ENCODE measurements at regions not wholly inside any gene's neighbourhood (a gene's known extent, or its start where the extent isn't known, plus 50 kb on each side); places are given as distances from the start of the nearest gene placed in this dataset.
"Not testable (repeated sequence)": the region's sequence is repeated elsewhere in the genome, so short reads cannot be mapped to it uniquely, and the experiment has no call there.

DNA sequence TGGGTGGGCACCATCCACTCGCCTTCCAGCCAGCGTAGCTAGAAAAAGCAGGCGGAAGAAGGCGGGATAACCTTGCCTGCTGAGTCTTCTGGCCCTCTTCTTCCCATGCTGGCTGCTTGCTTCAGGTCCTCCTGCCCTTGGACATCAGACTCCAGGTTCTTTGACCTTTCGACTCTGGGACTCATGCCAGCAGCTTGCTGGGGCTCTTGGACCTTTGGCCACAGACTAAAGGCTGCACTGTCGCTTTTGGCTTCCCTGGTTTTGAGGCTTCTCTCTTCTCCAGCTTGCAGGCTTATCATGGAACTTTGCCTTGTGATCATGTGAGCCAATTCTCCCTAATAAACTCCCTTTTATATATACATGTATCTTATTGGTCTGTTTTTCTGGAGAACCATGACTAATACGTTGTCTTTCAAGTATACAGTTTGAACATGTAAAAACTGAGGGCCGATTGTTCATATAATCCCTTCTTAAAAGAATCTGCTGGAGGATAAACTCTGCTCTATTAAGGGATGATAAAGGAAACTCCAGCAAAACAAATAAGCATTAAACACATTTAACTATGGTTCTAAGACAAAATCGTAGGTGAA, 116.6 kb upstream of the LCORL start:
- no peak for DNase-seq (ENCODE audit: low read depth)

DNA sequence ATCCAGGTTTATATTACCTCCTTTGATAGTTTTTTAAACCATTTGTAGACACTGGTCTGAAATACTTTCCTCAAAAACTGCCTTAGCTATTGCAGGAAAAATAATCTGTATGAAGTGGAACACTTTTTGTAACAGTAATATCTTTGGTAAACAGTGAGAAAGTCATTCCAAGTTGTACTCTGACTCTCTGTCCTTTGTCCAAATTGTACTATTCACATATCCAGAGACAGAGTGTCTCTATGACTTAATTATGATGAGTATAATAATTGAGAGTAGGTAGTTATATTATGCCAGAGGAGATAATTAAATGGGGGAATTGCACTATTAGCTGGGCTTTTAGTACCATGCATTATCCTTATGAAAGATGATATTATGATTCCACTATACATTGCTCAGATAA, 112.6 kb upstream of the LCORL start:
- no peak for DNase-seq (ENCODE audit: low read depth)

DNA sequence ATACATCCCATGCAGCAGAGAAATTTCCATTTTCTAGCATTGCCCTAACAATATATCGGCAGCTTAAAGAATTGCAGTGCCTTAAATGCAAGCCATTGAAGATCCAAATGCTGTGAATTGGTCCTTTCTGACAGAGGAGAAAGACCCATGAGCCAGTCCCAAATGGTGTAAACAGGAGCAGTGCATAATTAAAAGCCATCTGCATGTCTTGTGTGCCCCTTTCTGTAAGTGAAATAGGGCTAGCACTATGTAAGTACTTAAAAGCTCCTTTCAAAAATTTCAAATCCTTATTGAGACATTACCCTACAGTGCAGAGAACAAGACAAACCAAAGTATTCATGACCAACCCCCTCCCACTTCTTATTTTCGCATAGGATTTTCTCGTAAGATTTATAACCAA, 108.7 kb upstream of the LCORL start:
- DNase-seq (ENCODE audit: low read depth): no peak

DNA sequence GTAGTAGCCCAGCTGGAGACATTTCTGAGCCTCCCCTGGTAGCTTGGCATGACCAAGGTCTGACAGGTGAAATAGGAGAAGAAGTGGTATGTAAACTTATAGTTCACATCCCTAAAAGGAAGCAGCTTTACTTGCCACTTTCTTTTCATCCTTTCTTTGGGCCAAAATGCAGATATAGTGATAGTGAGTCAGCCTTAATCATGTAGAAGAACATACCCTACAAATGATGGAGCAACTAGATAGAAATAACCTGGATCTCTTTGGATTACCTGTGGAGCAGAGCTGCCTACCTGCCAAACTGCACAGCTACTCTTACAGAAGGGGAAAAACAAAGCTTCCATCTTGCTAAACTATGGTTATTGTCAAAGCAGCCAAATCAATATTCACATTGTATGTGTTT, 106.7 kb upstream of the LCORL start:
- DNase-seq (ENCODE audit: low read depth): no peak

DNA sequence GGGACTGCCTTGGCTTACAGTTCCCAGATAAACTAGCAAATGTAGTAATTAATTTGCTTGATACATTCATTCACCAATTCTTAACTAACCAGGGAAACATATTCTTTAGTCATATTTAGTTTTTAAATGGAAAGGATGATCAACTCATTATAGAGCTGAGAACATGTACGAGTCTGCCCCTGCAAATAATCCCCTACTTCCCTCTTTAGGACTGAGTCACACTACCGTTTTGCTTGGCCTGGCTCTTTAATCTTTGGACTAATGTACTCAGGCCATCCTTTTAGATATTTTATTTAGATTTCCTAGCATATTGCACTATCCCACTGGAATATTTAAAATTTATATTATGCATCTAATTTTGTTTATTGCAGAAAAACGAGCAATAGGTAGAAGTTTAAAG, 105.5 kb upstream of the LCORL start:
- no peak for DNase-seq (ENCODE audit: low read depth)

DNA sequence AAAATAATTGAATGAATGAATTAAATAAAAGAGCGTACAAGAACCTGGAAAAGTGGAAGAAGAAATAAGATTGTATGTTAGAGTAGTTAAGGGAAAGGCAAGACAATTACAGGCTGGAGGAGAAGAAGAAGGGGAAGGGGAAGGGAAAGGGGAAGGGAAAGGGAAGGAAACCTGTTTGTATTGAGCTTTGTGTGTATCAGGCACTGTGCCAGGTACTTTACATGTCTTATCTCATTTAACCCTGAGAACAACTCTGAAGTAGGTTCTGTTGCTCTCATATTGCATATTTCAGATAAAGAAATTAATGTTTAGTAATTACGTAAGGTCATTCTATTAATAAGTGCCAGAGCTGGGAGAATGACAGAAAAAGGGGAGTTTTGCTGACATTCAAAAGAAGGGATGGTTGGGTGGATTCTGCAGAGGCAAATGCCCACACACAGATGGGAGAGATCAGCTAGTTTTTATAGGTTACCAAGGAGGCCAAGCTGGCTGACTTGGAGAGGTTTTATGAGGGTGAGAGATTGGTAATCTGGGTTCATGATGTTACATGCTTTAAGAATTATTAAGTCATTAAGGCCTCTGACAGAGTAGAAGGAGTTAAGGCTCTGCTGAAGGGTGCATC, 92.3 kb upstream of the LCORL start:
- no peak for DNase-seq (ENCODE audit: low read depth)

DNA sequence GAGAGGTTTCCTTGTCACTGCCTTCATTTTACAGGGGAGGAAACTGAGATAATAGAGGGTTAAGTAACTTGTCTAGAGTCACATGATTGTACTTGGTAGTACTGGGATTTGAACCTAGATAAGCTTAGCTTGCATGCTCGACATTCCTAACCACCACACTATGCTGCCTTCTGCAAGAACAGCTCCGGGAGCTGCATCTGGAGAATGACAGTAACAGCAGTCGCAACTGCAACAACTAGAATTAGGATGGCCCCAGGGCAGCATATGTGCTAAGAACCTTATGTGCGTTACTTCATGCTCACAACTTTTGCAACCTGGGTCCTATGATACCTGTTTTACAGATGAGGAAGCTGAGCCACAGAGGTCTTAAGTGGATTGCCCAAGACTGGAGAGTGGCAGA, 89.5 kb upstream of the LCORL start:
- peak; percentile 2 for DNase-seq (ENCODE audit: low read depth)

DNA sequence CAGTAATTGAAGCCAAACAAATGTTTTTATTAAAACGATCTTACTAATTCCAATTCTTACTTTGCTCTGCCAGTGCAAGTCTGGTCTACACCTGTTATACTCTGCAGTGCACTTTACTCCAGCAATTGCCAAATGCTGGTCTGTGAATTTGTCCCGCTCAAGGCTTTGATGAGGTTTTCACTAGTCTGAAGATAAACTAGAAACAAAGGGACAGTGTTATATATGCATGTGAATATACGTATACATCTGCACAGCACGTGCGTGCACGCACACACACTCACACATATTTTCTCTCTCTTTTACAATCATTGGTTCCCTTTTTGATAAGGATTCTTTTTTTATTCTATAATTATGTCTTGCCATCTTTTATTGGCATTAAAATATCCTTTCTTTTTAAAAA, 88.5 kb upstream of the LCORL start:
- DNase-seq (ENCODE audit: low read depth): no peak

DNA sequence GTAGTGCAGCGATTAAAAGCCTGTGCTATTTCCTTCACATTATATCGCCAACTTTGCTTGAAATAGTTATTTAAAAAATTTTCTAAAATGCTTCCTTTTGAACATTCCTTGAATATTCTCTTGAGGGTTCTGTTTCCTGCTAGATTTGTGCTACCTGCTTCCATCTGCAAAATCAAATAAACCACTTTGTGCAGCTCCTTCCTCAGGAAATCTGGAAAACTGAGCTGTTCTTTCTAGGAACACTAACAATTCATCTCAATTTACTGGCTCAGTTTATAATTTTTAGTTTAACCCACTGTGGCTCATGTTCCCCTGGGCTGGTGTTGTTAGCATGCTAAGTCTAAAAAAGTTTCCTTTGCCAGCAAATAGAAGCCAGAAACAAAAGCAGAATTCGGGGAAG, 88.1 kb upstream of the LCORL start:
- DNase-seq (ENCODE audit: low read depth): no peak

DNA sequence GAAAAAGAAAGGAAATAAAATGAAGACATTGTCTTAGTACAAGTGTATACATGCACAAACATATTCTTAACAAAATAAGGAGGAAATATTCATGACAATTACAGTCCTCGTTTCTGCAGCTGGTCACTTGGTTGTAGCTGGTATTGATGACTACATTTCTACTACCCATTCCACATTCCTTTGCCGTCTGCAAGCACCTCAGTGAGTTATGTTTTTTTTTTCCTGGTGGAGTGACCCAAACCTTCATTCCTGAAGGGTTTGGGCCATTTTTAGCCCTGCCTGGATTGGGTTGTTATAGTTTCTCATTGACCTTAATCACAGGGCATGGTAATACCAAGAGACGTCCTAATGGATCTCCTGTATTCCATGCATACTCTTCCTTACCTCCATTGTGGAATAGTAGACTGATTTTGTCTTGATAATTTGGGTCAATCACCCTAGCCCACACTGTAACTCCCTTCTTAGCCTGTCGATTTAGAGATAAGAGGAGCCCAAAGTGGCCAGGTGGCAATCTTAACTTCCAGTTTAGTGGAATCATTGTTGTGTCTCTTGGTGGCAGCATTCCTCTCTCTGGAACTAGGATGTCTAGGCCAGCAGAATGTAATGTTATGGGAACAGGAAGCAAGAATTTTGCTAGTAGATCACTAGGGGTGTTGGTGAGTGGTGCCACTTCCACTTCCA, 86.4 kb upstream of the LCORL start:
- not testable (repeated sequence) for DNase-seq (ENCODE audit: low read depth)

DNA sequence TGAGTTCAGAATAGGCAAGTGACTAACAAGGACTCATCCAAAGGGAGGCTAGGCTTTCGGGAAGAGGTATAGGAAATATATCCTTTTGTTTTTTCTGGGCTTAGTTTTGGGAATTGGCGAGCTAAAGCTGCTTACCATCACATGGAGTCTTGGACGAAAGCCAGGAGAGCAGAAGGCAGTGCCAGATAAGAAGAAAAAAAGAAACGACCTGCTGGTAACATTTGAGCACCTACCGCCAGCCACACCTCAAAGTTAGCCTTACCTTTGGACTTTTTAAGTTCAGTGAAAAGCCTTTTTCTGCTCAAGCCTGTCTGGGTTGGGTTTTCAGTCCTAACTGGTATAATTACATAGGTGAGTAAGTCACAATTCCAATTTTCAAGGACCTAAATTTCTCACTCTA, 85.1 kb upstream of the LCORL start:
- no peak for DNase-seq (ENCODE audit: low read depth)

DNA sequence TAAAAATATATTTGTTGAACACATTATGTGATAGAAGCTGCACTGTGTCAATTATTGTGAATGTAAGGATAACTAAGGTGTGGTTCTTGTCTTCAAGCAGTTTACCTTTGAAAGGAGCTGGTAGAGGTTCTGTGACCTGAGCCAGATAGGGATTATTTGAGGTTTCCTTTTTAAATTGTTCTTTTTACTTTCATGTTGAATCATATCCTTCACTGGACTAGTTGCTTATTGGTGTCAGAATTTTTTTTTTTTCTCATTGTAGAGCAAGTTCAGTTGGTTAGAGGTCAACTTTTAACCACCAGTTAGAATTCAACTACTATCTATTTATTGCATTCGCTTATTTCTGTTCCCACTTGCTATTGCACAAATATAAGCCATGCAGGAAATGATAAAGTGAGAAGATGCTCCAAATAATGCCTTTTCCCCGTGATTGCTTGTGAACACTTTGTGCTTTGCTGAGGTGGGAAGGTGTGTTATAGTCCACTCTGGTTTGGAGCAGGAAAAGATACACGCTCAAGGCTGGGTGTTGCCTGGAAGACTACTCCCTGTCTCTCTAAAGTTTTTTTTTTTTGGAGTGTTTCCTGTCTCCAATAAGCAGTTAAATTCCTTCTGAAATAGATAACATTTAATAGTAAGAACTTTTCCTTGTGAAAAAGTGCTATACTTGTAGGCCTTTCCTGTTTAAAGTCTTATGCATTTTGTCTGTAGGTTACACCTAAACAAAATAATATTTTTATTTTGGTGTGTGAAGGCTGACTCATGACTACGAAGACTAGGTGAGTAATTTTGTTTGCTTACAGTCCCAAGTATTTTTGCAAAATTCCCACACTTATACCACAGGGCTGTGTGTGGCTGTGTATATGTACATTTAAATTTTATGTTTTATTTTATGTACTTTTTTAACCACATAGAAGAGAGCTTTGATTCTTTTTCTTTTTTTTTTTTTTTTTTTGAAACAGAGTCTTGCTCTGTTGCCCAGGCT, 83.8 kb upstream of the LCORL start:
- no peak for DNase-seq (ENCODE audit: low read depth)

DNA sequence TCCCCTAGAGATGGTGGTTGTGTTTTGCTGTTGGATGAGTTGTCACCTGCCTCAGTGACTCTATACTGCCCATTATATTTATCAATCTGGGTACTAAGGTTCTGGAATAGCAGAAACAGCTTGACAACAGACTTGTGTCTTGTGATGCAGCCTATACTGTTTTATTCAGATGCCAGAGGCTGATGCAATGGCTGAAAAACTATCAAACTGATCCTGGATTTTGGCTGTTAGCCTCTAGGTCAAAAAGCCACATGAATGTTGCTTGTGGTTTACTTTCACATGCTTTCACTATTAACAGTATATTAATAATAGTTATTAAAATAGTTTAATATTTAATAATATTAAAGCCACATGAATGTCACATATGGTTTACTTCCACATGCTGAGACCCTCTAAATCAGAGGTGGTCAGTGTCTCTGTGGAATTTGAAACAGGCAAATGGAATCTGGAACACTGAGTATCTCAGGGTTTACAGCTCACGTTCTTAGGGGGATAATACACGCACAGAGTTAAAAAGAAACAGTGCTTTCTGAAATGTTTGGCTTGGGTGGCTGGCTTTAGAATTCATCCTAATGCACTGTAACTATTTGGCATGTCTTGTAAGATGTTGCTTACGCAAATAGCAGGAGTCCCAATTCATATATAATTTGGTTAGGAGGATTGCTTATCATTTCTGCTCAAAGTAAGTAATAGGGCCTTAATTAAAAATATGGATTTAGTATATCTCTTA, 82.5 kb upstream of the LCORL start:
- no peak for DNase-seq (ENCODE audit: low read depth)

DNA sequence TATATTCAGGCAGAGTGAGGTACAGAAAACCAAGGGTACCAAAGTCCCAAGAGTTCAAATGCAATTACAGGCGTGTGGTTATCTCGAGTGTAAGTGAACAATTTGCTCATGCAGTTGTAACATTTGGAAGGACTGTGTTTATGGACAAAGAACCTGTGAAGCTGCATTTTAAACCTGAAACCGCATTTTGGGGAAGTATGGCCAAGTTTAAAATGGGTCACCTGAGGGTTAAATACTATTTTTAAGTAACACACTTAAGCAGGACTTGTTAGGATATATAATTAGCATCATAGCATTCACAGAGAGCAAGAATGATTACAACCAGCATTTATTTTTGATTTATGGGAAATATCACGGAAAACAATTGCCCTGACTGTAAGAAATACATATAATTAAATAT, 79.1 kb upstream of the LCORL start:
- DNase-seq (ENCODE audit: low read depth): no peak

DNA sequence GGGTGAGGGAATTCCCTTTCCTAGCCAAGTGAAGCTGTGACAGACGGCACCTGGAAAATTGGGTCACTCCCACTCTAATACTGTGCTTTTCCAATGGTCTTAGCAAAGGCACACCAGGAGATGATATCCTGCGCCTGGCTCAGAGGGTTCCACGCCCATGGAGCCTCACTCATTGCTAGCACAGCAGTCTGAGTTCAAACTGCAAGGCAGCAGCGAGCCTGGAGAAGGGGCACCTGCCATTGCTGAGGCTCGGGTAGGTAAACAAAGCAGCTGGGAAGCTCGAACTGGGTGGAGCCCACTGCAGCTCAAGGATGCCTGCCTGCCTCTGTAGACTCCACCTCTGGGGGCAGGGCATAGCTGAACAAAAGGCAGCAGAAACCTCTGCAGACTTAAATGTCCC, 68.9 kb upstream of the LCORL start:
- DNase-seq (ENCODE audit: low read depth): not testable (repeated sequence)

DNA sequence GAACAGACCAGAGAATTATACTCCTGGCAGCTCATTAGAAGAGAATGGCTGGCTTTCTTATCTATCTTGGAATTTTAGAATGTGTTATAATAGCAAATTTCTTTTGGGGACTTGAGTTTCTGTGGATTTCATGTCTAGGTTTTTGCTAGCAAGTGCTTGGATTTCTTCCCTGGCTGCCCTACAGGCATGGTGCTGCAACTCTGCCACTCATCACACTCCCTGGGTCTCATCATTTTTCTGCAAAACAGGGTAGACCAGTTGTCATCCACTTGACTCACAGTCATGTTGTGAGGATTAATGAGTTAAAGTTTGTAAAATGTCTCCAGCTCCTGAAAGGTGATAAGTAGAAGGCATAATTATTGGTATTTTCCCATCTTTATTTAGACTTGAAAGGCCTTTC, 60.7 kb upstream of the LCORL start:
- DNase-seq (ENCODE audit: low read depth): no peak

DNA sequence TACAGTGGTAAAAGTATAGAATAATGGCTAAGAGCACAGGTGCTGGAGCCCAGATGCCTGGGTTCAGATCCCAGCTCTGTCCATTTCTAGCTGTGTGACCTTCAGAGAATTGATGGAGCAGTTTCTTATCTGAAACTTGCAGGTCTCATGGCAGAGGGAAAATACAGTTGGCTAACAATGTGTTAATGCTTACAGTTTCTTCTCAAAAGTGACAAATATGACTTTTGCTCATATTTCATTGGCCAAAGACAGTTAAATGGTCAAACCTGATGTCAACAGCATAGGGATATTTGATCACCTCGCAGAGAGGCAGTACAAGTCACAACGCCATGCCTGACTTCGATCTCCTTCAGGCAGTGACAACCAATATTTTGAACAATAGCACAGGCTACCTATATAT, 60.2 kb upstream of the LCORL start:
- no peak for DNase-seq (ENCODE audit: low read depth)

DNA sequence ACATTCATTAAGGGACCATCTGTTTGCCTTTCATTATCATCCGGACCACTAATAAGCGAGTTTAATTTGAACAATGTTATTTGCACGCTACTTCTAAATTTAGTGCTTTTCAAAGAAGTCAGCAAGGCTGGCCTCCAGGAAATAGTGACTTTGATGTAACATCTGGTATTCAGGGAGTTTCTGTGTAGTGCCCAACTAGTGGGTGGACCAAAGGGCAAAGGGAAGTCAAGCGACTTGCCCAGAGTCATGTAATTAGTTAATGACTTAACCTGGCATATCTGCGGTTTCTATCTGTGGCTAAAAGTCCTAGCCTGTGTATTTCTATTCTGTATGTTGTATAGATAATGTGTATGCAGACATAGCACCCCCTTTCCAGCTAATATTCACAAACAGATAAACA, 56.3 kb upstream of the LCORL start:
- no peak for DNase-seq (ENCODE audit: low read depth)

DNA sequence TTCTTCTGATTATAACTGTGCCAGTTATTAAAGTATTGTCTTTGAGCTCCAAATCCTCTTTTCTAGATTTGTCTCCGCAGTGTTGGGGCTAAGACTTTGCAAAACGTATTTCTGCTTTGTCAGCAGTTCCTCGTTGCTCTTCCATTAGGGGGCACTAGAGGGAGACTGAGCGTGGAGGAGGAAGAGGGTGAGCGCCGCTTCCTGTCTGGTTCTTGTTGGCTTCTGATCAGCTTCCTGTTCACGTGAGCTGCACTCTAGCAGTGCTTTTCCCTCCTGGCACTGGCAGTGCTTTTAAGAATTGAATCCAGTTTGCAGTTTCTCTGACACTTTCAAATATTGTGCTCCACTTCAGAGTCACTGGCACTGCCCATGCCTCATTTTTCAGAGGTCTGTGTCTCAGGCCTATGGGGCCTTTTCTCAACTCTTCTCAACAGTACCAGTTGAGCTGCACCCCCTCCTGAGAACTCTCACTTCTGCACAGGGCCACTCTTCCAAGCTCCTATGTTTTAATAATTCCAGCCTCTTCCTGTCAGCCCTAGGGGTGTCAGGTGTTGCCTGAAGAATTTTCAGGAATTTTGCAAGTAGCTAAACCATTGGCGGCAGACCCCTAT, 54.4 kb upstream of the LCORL start:
- DNase-seq (ENCODE audit: low read depth): peak; percentile 5

DNA sequence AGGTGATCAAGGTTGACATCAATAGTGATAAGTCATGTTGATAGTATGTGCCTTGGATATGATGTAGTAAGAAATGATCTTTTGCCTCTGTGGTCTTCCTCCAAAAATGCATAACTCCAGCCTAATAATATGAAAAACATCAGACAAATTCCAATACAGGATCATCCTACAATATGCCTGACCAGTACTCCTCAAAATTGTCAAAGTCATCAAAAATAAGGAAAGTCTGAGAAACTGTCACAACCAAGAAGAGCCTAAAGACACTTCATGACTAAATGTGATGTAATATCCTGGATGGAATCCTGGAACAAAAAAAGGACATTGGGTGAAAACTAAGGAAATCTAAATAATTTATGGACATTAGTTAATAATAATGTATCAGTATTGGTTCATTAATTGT, 50.3 kb upstream of the LCORL start:
- no peak for DNase-seq (ENCODE audit: low read depth)

Data from myocyte (in vitro differentiated cells).